HG03103 (cell line): ENCODE measurements at regions not wholly inside any gene's neighbourhood (a gene's known extent, or its start where the extent isn't known, plus 50 kb on each side); places are given as distances from the start of the nearest gene placed in this dataset.

Experiments used
- ATAC-seq: cut with Tn5 transposase; IDR thresholded peaks from one replicate; pipeline ENCODE4 v1.9.1; 2021; ENCODE audit warnings: low read depth; ENCODE audit not compliant: unreplicated experiment

DNA sequence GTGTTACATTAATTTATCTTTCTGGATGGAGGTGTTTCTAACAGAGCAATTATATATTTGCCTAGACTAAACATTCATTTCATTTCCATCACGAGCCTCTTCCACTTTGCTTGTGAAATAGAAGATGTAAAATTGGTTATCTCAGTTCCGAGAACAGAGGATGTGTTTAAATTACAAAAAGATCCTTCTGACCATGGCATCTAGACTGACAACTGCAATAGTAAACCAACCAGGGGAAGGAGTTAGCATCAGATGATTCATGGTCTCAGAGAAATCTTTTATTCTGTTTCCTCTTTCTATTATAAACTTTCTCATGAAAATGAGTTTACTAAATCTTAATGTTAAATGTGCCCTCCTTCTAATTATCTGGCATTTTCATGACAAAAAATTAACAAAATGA, 149.8 kb upstream of the WDR11 start:
- no peak for ATAC-seq

- ATAC-seq = no peak
These were observed 149.1 kb upstream of the WDR11 start for GRCh38 chr10:120702032-120702431.

DNA sequence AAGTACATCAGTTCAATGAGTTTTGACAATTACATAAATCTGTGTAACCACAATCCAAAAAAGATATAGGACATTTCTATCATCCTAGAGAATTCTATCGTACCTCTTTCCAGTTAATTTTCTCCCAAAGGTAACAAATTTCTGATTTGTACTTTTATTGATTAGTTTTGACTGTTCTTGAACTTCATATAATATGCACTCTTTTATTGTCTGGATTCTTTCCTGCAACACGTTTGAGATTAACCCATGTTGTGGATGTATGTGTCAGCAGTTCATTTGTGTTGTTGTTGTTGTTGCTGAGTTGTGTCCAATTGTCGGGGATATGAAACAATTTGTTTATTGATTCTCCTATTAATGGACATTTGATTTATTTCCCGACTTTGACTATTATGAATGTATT, 145.9 kb upstream of the WDR11 start:
- no peak for ATAC-seq

DNA sequence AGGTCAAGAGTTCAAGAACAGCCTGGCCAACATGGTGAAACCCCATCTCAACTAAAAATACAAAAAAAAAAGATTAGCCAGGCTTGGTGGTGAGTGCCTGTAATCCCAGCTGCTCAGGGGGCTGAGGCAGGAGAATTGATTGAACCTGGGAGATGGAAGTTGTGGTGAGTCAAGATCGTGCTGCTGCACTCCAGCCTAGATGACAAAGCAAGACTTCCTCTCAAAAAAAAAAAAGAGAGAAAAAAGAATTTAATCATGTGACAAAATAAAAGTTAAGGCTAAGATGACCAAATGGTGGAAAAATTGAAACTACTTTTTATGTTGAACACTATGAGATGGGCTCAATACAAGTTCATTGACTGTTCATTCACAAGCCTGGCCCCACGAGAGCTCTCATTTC, 141.1 kb upstream of the WDR11 start:
- no peak for ATAC-seq

DNA sequence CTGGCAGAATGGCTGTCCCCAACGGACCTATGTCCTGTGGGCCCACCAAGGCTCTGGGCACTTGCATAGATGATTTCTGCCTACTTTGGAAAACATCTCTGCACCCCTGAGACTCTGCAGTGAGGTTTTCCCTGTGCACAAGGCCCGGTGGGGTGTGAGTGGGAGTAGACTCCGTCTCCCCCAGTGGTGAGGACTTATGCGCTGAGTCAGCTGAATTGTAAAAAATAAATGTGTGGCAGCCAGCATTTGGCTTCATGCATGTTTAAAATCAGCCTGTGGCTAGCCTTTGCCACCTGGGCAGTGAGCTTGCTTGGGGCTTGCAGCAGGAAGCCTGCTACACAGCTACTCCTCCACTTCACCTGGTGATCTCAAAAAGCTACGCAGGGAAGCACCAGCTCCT, 139.3 kb upstream of the WDR11 start:
- ATAC-seq = no peak

- ATAC-seq = no peak
These were observed 137.5 kb upstream of the WDR11 start for GRCh38 chr10:120713573-120714205.

DNA sequence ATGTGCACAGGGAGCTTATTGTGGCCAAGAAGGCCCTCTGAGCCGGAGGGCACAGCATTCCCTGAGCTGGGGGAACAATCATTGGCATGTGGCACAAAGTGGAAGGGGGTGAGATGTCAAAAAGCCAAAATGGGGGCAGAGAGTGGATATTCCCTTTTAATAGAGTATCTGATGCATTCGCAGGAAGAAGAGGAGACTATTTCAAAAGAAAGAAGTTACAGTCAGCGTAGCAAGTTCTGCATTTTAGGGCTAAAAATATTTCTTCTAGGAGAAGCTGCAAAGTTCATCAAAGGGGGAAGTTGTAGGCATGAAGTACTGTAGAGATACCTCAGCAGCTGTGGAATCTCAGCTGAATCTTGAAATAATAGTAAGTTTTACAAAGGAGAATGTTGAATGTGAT, 136.0 kb upstream of the WDR11 start:
- no peak for ATAC-seq

GRCh38 chr10:120719333-120719732, 131.8 kb upstream of the WDR11 start:
- ATAC-seq = peak; percentile 55

GRCh38 chr10:120727001-120727400, 124.2 kb upstream of the WDR11 start:
- ATAC-seq = no peak

DNA sequence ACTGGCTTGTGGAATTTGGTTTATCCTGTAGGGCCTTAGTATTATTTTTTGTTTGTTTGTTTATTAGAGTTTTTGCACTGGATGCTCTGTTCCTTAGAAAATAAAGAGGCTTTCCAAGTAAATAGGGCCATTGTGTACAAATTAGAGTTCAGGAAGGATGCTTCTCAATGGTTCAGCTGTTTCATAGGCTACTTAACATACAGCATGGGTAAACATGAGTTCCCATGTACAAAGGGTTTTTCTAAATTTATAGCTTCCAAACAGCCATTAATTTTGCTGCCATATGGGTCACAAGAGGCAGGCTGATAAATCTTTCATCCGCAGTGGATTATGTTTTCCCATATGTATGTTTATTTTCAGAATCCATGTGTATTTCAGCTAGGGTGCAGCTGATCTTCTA, 121.6 kb upstream of the WDR11 start:
- ATAC-seq = no peak

DNA sequence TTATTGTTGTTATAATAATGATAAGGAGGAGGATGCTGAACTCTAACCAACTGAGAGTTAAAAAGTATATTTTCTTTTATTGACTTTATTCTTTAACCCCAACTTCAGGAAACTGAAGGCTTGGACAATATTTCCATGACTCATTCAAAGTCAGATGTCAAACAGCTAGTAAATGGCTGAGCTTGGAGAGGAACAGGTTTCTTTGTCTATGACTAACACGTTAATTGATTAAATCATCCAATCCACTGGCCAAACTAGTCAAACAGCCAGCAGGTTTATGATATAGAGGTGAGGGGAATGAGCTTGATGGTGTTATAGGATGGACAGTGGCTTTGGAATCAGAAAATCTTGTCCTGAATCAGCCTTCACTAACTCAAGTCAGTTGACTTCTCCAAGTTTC, 119.1 kb upstream of the WDR11 start:
- no peak for ATAC-seq

DNA sequence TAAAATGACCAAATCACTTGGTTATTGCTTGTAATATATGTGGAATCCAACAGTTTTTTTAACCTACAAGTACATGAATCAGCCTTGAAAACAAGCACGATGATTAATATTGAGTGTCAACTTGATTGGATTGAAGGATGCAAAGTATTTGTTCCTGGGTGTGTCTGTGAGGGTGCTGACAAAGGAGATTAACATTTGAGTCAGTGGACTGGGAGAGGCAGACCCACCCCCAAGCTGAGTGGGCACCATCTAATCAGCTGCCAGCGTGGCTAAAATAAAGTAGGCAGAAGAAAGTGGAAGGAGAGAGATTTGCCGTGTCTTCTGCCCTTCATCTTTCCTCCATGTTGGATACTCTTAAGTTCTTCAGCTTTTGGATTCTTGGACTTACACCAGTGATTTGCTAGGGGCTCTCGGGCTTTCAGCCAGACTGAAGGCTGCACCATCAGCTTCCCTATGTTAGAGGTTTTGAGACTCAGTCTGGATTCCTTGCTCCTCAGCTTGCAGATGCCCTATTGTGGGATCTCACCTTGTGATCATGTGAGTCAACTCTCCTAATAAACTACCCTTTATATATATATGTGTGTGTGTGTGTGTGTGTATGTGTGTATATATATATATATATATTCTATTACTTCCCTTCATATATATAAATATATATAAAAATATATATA, 118.4 kb upstream of the WDR11 start:
- no peak for ATAC-seq

DNA sequence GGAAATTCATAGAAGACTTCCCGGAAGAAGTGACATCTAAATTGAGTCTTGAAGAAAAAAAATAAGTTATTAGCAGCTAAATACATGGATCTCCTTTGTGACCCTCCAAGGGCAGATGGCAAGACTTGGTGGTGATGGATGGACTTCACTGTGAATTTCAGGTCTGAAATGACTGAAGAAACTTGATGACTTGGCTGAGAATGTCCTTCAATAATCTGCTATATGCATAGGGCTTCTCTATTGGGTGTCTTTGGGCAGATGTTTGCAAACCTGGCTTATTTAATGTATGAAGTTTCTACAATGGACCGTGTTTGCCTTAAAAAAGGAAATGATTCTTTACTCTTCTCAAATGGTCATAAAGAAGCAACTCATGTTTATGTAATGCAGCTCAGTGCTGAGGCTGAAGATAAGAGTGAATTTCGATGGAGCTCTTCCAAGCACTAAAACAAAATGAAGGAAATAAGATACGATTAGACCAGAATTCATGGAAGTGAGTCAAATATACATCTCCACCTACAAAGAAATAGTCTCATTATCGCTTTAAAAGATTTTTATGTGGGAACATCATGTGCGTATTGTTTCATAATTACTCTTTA, 116.6 kb upstream of the WDR11 start:
- ATAC-seq = no peak

- ATAC-seq = no peak
These were observed 115.8 kb upstream of the WDR11 start for GRCh38 chr10:120735315-120735714.

DNA sequence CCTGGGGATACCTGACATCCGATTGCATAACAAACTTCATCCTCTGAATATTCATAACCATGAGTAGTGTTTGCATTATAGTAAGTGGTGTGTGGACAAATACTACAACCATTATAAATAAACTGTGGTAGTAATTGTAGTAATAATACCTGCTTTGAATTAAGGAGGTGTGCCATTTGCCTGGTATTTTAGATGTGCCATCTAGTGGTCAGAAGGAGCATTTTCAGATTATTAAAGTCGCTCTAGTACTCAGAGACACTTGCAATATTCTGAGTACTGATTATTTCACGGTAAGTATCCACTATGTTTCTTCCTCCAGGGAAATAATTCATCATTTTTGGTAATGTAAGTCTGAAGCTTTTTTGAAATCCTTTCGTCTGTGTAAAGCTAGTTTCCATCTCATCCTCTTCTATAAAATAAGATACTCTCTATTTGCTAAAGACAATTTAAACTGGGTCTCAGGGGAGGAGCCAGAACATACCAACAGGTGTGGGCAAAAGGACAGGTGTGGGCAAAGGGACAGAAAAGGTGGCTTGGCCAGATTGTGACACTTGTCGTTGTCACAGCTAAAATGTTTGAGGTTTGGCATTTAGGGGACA, 115.3 kb upstream of the WDR11 start:
- no peak for ATAC-seq

DNA sequence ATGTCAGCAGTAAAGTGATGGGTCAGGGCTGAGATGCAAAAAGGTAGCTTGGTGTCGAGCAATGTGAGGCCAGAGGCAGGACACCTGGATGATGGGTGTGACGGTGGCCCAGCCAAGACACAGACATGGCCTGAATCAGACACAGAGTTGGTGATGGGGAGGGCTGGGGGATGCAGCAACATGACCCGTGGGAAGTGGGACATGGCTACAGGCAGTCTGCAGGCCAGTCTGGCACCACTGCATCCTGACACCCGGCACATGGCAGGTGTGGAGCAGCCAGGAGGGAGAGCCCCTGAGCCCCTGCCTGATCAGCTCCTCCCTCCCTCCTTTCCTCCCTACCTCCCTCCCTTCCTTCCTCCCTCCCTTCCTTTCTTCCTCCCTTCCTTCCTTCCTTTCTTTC, 114.8 kb upstream of the WDR11 start:
- ATAC-seq = no peak

GRCh38 chr10:120738658-120739057, 112.5 kb upstream of the WDR11 start:
- no peak for ATAC-seq

DNA sequence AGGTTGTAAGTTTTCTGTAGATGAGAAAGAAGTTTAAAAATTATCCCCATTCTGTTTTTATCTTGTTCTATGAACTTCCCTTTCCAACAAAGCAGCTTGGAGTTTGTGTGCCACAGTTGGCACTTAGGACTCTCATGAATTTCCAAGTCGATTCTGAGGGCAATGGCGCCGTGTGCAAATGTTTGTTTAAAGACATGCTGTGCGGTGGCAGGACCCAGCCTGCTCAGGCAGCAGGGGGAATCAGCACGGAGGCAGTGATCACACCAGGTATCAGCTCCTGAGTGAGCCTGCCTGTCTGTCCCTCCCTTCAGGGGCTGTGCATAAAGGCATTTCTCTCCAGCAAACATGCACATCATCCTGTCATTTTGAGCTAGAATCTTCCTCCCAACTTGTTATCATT, 109.8 kb upstream of the WDR11 start:
- ATAC-seq = no peak

- ATAC-seq = no peak
These were observed 108.8 kb upstream of the WDR11 start for GRCh38 chr10:120742373-120742772.

- ATAC-seq = no peak
These were observed 107.1 kb upstream of the WDR11 start for GRCh38 chr10:120744040-120744439.

DNA sequence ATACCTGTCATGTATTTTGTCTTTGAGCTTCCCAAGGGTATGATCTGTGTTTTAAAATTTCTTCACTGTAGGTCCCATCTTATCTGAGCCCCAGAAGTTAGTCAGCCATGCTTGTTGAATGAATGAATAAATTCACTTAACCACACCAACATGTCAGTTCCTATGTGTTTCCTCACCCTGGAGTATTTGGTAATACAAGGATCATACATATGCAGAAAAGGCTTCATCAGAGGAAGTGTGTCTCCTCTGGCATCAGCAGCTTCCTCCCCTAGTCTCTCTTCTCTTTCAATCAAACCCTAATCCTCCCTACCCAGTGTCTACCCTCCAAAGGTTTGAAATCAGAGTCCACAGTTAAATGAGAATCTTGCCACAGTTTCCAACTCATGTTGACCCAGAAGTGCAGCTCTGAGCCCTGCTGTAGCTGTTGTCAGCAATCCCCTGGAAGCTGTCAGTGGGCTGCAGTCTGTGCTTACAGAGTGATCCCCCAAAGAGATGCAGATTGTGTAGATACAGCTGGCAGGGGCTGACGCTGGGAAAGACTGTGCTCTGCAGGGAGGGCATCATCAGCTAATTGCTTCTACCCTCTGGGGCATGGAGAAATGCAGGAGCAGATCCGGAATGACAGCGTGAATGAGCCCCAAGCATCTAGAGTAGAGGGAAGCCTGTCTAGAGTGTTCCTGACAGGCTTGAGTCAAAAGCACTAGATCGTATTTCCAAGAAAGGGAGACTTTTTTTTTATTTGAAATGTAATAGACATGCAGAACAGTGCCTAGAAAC, 105.0 kb upstream of the WDR11 start:
- ATAC-seq = no peak
